Colonic mucosa (tissue), 4 donors: ENCODE measurements at regions not wholly inside any gene's neighbourhood (a gene's known extent, or its start where the extent isn't known, plus 50 kb on each side); places are given as distances from the start of the nearest gene placed in this dataset.
A peak's percentile ranks its signal among the peaks of the same experiment; 100 is the strongest.

Experiments used
- DNase-seq: peaks from one replicate; pipeline ENCODE4 v3.0.0-alpha.2; 2020
- H3K27ac ChIP-seq: fragments of 200-600 bp; one replicate; pipeline ENCODE4 v1.8.0; 2021
- H3K27me3 ChIP-seq: fragments of 200-600 bp; one replicate; pipeline ENCODE4 v1.8.0; 2021
- H3K36me3 ChIP-seq: fragments of 200-600 bp; one replicate; pipeline ENCODE4 v1.8.0; 2021
- H3K4me1 ChIP-seq: fragments of 200-600 bp; one replicate; pipeline ENCODE4 v1.8.0; 2021; ENCODE audit warnings: mild to moderate bottlenecking
- H3K4me3 ChIP-seq: fragments of 200-600 bp; one replicate; pipeline ENCODE4 v1.8.0; 2021
- H3K9ac ChIP-seq, 2 donors: one replicate each; pipeline ENCODE4 v1.7.0; 2013; ENCODE audit warnings: control low read depth in 2 of 2, low read depth in 2 of 2, low read length in 2 of 2
- H3K9me3 ChIP-seq: fragments of 200-600 bp; one replicate; pipeline ENCODE4 v1.8.0; 2021
- intact Hi-C: fragments of 100-400 bp; cut with DNase I; formaldehyde crosslinking; loops from one replicate; pipeline ENCODE4 v1.14.1; 2022
- TF ChIP-seq, protein P1 (sequence below): fragments of 200-600 bp; IDR thresholded peaks from one replicate; pipeline ENCODE4 v1.8.0; 2022; ENCODE audit warnings: antibody characterized with exemption, mild to moderate bottlenecking
- donor health status: healthy.
- donor health status: DM: no; HTN: no; CAD: no.
- donor health status: DM: no; HTN: no; CAD: no.

DNA sequence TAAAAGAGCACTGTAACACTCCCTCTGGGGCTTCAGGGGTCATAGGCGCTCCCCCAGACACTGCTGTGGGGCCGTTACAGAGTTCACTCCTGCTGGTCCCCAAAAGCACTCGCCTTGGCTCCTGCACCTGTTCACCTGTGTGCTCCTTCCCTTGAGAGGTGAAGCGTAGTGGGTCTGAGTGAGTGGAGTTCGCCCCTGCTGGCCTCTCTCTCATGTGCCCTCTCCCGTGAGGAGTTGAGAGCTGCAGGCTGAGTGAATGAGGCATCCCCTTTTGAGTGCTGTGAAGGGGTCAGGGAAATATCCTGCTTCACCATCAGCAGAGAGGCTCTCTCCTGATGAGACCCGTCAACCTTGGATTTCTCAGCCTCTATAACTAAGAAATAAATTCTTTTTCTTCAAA lies 134.6 kb upstream of the TUT7 start:
- intact Hi-C loops = loop anchor here (5.0 kb wide), 1 partner anchor 834 kb away; no protein-coding TSS in a partner anchor
- Histone ChIP-seq H3K4me1 (no peaks in the 10 kb centered on the region), H3K36me3 (no peaks in the 10 kb centered on the region), H3K4me3 (no peak overlapping the region), H3K27me3 (no peaks in the 10 kb centered on the region), H3K9me3 (no peaks in the 10 kb centered on the region), H3K9ac (no peak overlapping the region), H3K27ac (no peak overlapping the region)
- no peak for DNase-seq
- TF ChIP-seq, protein P1, sequence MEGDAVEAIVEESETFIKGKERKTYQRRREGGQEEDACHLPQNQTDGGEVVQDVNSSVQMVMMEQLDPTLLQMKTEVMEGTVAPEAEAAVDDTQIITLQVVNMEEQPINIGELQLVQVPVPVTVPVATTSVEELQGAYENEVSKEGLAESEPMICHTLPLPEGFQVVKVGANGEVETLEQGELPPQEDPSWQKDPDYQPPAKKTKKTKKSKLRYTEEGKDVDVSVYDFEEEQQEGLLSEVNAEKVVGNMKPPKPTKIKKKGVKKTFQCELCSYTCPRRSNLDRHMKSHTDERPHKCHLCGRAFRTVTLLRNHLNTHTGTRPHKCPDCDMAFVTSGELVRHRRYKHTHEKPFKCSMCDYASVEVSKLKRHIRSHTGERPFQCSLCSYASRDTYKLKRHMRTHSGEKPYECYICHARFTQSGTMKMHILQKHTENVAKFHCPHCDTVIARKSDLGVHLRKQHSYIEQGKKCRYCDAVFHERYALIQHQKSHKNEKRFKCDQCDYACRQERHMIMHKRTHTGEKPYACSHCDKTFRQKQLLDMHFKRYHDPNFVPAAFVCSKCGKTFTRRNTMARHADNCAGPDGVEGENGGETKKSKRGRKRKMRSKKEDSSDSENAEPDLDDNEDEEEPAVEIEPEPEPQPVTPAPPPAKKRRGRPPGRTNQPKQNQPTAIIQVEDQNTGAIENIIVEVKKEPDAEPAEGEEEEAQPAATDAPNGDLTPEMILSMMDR = no peak

DNA sequence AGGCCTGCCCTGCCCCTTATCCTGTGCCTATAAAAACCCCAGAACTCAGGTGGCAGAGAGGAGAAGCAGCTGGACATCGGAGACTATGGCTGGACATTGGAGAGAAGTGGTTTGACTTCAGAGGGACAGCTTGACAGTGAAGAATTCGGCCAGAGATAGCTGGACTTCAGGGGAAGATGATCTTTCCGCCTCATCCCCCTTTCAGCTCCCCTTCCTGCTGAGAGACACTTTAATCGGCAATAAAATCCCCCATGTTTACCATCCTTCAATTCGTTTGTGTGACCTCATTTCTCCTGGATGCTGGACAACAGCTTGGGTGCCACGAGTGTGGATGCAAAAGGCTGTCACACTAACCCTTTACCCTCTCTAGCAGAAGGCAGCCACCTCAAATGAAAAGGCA lies 134.1 kb upstream of the TUT7 start:
- TF ChIP-seq, protein P1 = no peak
- Histone ChIP-seq H3K9me3 (no peaks in the 10 kb centered on the region), H3K4me3 (no peak overlapping the region), H3K4me1 (no peaks in the 10 kb centered on the region), H3K27ac (no peak overlapping the region), H3K27me3 (no peaks in the 10 kb centered on the region), H3K36me3 (no peaks in the 10 kb centered on the region), H3K9ac (no peak overlapping the region)
- intact Hi-C loops = loop anchor here (5.0 kb wide), 1 partner anchor 834 kb away; no protein-coding TSS in a partner anchor
- no peak for DNase-seq

DNA sequence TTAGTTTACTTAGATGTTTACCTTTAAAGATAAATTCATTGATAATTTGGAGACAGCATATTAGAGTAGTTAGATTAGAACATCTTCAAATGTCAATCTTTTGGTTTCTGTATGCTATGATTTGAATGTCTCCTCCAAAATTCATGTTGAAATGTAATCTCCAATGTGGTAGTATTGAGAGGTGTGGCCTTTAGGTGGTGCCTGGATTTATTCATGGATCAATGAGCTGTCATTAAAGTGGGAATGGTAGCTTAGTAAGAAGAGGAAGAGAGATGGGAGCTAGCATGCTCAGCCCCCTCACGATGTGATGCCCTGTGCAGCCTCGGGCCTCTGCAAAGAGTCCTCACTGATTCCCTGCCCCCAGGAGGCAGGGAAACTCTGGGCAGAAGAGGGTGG lies 133.6 kb upstream of the TUT7 start:
- intact Hi-C loops = loop anchor here (5.0 kb wide), 1 partner anchor 834 kb away; no protein-coding TSS in a partner anchor
- Histone ChIP-seq H3K4me1 (no peaks in the 10 kb centered on the region), H3K4me3 (no peak overlapping the region), H3K9me3 (no peaks in the 10 kb centered on the region), H3K27ac (no peak overlapping the region), H3K36me3 (no peaks in the 10 kb centered on the region), H3K9ac (no peak overlapping the region), H3K27me3 (no peaks in the 10 kb centered on the region)
- TF ChIP-seq, protein P1 = no peak
- DNase-seq = no peak

DNA sequence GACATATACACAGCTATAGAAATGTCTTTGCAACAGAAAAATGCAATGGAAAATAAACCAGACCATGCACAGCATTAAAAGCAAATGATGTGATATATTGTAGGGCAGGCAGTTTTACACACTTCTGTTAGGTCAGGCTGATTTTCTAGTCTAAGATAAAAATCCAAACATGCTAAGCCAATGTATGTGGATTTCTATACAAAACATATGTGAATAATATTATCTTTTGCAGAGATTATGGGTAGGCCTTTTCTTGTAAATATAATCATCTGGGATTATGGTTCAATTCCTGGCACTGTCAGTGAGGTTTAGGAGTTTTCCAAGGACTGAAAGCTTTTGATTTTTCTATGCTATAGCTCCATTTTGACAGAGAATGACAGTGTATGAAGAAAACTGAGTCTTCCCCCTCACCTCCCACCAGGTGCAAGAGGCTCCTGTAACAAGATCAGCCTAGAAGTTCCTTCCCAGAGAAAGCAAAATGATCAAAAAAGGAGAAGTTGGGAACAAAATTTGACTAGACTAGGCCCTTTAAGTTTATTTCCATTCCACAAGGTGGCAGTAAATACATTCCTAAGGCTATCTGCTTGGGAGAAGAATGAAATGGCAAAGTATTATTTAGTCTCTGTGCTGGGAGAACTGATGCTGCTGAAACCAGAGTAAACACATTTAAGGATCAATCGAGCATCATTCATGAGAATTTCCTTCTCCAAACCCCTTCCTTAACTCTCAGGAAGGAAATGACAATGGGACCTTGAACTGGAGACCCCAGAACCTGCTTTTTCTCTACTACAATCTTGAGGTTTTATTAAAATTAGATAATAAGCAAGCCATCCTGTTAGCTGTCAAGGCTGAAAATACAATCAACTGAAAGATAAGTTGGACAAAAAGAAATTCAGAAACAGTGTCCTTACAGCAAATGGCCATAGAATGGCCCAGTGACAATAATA lies 133.0 kb upstream of the TUT7 start:
- intact Hi-C loops = loop anchor here (5.0 kb wide), 1 partner anchor 835 kb away; no protein-coding TSS in a partner anchor
- H3K4me3 ChIP-seq = no peak overlapping the region
- no peak for DNase-seq
- no peaks in the 10 kb centered on the region for H3K36me3 ChIP-seq
- H3K27ac ChIP-seq = no peak overlapping the region
- H3K27me3 ChIP-seq = no peaks in the 10 kb centered on the region
- H3K9me3 ChIP-seq = no peaks in the 10 kb centered on the region
- no peaks in the 10 kb centered on the region for H3K4me1 ChIP-seq
- no peak overlapping the region for H3K9ac ChIP-seq
- TF ChIP-seq, protein P1 = peak; percentile 52

DNA sequence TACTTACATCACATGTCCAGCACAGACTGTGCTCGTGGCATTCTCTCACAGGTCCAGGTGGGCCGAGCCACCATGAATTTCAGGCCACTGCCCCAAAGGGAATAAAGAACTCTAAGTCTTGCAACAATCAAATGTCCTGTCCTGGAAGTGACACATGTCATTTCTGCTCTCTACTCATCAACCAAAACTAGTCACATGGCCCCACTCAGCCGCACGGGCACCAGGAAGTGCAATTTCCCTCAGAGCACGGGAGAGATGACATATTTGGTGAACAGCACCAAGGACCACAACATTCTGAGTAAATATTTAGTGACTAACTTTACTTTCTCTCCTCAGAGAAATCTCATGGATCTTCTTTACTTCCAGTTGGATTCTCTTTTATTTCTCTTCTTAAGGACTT lies 131.1 kb upstream of the TUT7 start:
- TF ChIP-seq, protein P1 = no peak
- no peak overlapping the region for H3K27ac ChIP-seq
- no peaks in the 10 kb centered on the region for H3K4me1 ChIP-seq
- no peak for DNase-seq
- H3K36me3 ChIP-seq = no peaks in the 10 kb centered on the region
- H3K4me3 ChIP-seq = no peak overlapping the region
- H3K27me3 ChIP-seq = no peaks in the 10 kb centered on the region
- H3K9me3 ChIP-seq = no peaks in the 10 kb centered on the region
- intact Hi-C loops = loop anchor here (5.0 kb wide), 1 partner anchor 837 kb away; no protein-coding TSS in a partner anchor
- no peak overlapping the region for H3K9ac ChIP-seq
